A673 (cell line): ENCODE measurements at regions not wholly inside any gene's neighbourhood (a gene's known extent, or its start where the extent isn't known, plus 50 kb on each side); places are given as distances from the start of the nearest gene placed in this dataset.

ENCODE experiments used
- EZH2 ChIP-seq: fragments of 200-600 bp; sonication (generic); IDR thresholded peaks from 2 replicates; pipeline ENCODE4 v1.6.1; 2017; ENCODE audit warnings: borderline replicate concordance, low read depth, mild to moderate bottlenecking, mixed read lengths, antibody characterized with exemption, low read length; ENCODE audit not compliant: poor library complexity, severe bottlenecking
- TF ChIP-seq, protein P1 (sequence below): fragments of 300-800, 200-600 bp; sonication (generic); conservative IDR thresholded peaks from 2 replicates; pipeline ENCODE4 v1.5.1; 2017; ENCODE audit warnings: low read depth, mild to moderate bottlenecking, antibody characterized with exemption, low read length, moderate library complexity, mixed read lengths

DNA sequence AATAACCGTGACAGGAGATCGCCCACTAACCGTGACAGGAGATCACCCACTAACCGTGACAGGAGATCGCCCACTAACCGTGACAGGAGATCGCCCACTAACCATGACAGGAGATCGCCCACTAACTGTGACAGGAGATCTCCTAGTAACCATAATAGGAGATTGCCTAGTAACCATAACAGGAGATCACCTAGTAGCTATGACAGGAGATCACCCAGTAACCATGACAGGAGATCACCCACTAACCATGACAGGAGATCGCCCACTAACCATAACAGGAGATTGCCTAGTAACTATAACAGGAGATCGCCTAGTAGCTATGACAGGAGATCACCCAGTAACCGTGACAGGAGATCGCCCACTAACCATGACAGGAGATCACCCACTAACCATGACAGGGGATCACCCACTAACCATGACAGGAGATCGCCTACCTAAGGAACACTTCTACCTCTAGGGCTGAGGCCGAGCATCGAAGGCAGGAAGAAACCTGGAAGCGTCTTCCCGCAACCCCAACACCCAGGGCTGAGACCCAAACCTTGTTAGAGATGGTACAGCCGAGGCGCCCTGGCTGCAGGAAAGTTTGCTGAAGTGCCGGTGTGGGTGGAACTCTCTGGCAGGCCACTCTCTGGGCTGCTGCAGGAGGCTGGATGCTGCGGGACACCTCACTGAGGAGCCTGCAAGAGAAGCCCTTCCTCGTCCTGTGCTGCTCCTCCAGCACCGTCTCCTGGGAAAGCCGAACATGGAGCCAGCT, 67.5 kb upstream of the THY1 start:
- TF ChIP-seq, protein P1, sequence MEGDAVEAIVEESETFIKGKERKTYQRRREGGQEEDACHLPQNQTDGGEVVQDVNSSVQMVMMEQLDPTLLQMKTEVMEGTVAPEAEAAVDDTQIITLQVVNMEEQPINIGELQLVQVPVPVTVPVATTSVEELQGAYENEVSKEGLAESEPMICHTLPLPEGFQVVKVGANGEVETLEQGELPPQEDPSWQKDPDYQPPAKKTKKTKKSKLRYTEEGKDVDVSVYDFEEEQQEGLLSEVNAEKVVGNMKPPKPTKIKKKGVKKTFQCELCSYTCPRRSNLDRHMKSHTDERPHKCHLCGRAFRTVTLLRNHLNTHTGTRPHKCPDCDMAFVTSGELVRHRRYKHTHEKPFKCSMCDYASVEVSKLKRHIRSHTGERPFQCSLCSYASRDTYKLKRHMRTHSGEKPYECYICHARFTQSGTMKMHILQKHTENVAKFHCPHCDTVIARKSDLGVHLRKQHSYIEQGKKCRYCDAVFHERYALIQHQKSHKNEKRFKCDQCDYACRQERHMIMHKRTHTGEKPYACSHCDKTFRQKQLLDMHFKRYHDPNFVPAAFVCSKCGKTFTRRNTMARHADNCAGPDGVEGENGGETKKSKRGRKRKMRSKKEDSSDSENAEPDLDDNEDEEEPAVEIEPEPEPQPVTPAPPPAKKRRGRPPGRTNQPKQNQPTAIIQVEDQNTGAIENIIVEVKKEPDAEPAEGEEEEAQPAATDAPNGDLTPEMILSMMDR = no peak
- TF ChIP-seq EZH2 = no peak
